Epithelial cell of prostate (primary cell): ENCODE measurements at regions not wholly inside any gene's neighbourhood (a gene's known extent, or its start where the extent isn't known, plus 50 kb on each side); places are given as distances from the start of the nearest gene placed in this dataset.
"Not testable (repeated sequence)": the region's sequence is repeated elsewhere in the genome, so short reads cannot be mapped to it uniquely, and the experiment has no call there.

Experiments used
- DNase-seq: peaks from one replicate; pipeline ENCODE4 v3.0.0-alpha.2; 2011; ENCODE audit warnings: low read depth, low spot score
- H3K27ac ChIP-seq: fragments of 450-650 bp; 2 replicates; pipeline ENCODE4 v1.5.1; 2017; ENCODE audit warnings: mild to moderate bottlenecking

GRCh38 chr4:179116011-179116410 is 1673.8 kb upstream of the AGA start:
- no peak for DNase-seq
- no peak overlapping the region for H3K27ac ChIP-seq

- no peak for DNase-seq
- H3K27ac ChIP-seq, result no peak overlapping the region
Observed at GRCh38 chr4:179116581-179116980, 1674.3 kb upstream of the AGA start.

GRCh38 chr4:179123084-179123483 is 1680.8 kb upstream of the AGA start:
- no peak for DNase-seq
- no peak overlapping the region for H3K27ac ChIP-seq

GRCh38 chr4:179124419-179124818 is 1682.2 kb upstream of the AGA start:
- DNase-seq, result no peak

GRCh38 chr4:179124957-179125356 is 1682.7 kb upstream of the AGA start:
- peak; percentile 10 for DNase-seq
- H3K27ac ChIP-seq, result no peak overlapping the region

More at GRCh38 chr4:179124419-179124818, 1682.2 kb upstream of the AGA start:
- no peak overlapping the region for H3K27ac ChIP-seq

GRCh38 chr4:179125870-179126269 is 1683.6 kb upstream of the AGA start:
- no peak for DNase-seq
- no peak overlapping the region for H3K27ac ChIP-seq

- no peak for DNase-seq
- no peak overlapping the region for H3K27ac ChIP-seq
Observed at GRCh38 chr4:179128299-179128698, 1686.1 kb upstream of the AGA start.

GRCh38 chr4:179130122-179130714 is 1688.0 kb upstream of the AGA start:
- no peak overlapping the region for H3K27ac ChIP-seq
- no peak for DNase-seq

GRCh38 chr4:179145746-179146525 is 1703.7 kb upstream of the AGA start:
- no peak for DNase-seq
- peak overlapping the region; percentile 31 for H3K27ac ChIP-seq

- H3K27ac ChIP-seq, result no peak overlapping the region
- no peak for DNase-seq
Observed at GRCh38 chr4:179151770-179152169, 1709.5 kb upstream of the AGA start.

- no peak for DNase-seq
- no peak overlapping the region for H3K27ac ChIP-seq
Observed at GRCh38 chr4:179163147-179163546, 1720.9 kb upstream of the AGA start.

GRCh38 chr4:179164267-179164999 is 1722.2 kb upstream of the AGA start:
- no peak overlapping the region for H3K27ac ChIP-seq
- DNase-seq, result no peak

GRCh38 chr4:179165000-179165738 is 1722.9 kb upstream of the AGA start:
- no peak overlapping the region for H3K27ac ChIP-seq
- DNase-seq, result no peak

GRCh38 chr4:179165862-179166261 is 1723.6 kb upstream of the AGA start:
- no peak overlapping the region for H3K27ac ChIP-seq
- DNase-seq, result no peak

GRCh38 chr4:179170308-179170707 is 1728.1 kb upstream of the AGA start:
- not testable (repeated sequence) for H3K27ac ChIP-seq, DNase-seq

GRCh38 chr4:179182741-179183140 is 1740.5 kb upstream of the AGA start:
- no peak for DNase-seq
- no peak overlapping the region for H3K27ac ChIP-seq

- no peak overlapping the region for H3K27ac ChIP-seq
- no peak for DNase-seq
Observed at GRCh38 chr4:179195887-179196286, 1753.7 kb upstream of the AGA start.

GRCh38 chr4:179196511-179196910 is 1754.3 kb upstream of the AGA start:
- H3K27ac ChIP-seq, result no peak overlapping the region
- no peak for DNase-seq

GRCh38 chr4:179200681-179201080 is 1758.4 kb upstream of the AGA start:
- no peak for DNase-seq

GRCh38 chr4:179225594-179225993 is 1783.4 kb upstream of the AGA start:
- no peak for DNase-seq
- H3K27ac ChIP-seq, result no peak overlapping the region

More at GRCh38 chr4:179200681-179201080, 1758.4 kb upstream of the AGA start:
- no peak overlapping the region for H3K27ac ChIP-seq

GRCh38 chr4:179248821-179249220 is 1806.6 kb upstream of the AGA start:
- H3K27ac ChIP-seq, result no peak overlapping the region
- DNase-seq, result no peak
